CD4-positive, alpha-beta T cell treated with Interleukin-6 for 4 hours (primary cell): ENCODE measurements at regions not wholly inside any gene's neighbourhood (a gene's known extent, or its start where the extent isn't known, plus 50 kb on each side); places are given as distances from the start of the nearest gene placed in this dataset.

Experiments
- DNase-seq: peaks from one replicate; pipeline ENCODE4 v3.0.0-alpha.2; 2020; ENCODE audit warnings: mixed read lengths

DNA sequence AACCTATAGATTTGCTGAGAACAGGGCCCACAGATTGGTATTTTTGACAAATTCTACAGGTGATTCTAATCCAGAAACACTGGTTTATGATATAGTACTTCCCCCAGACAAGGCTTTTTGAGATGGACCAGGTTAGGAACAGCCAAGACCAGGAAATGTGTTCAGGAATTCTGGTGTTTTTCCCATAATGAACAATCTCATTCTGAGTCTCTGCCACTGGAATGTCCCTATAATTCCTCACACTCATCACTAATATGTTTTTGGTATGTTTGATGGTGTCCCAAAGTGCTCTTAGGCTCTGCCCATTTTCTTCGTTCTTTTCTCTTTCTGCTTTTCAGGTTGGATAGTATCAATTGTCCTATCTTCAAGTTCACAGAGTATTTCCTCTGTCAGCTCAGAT lies 107.2 kb upstream of the IGFBP3 start:
- DNase-seq = no peak

DNA sequence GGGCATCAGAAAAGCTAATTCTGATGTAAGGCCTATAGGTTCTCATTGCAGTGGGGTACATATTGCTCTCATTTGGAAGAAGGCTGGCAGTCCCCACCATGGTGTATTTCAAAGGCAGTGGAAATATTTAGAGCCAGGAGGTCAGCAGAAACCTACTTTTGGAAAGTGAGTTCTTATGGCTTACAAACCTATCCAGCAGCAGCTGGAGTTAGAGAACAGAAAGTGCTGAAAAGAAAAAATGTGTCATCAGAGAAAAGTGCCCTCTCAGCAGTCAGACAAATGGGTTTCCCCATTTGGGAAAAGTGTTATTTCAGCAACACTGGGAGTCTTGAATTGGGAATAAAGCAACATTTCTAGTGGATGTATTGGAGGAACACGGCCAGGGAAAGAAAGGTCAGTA lies 105.7 kb upstream of the IGFBP3 start:
- DNase-seq = no peak

DNA sequence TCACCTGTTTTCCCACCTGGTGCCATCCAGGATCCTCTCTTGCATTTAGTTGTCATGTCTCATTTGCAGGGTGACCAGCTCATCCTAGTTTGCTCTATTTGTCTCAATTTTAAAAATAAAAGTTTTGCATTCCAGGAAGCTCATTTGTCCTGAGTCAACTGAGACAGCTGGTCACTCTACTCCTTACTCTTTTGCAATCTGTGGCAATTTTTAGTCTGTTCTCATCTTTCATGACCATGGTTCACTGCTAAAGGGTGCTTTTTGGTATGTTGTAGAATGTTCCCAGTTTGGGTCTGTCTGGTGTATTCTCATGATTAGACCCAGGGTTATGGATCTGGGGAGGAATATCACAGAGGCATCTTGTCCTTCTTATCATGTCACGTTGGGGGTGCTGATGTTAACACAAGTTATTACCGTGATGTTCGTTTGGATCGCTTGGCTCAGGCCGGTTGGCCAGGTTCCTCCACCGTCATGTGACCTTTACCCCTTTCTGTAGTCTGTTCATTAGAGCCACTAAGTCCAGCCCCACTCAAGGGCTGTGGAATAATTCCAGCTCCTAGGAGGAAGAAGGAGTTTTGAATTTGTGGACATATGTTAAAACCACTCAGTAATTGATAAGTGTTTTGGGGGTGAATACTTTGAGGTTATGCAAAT lies 103.3 kb upstream of the IGFBP3 start:
- DNase-seq = no peak

DNA sequence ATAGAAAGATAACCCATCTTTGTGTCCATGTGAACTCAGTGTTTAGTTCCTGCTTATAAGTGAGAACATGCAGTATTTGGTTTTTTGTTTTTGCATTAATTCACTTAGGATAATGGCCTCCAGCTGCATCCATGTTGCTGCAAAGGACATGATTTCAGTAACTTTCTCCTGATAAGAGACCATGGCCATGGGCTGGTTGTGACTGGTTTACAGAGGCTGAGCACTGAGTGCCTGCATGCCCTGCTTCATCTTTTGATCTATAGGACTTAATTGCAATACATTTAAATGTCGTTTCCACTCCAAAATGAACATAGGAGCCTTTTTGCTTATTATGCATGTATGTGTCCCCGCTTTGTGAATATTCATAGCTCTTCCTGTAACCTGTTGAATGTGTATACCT lies 101.3 kb upstream of the IGFBP3 start:
- no peak for DNase-seq

DNA sequence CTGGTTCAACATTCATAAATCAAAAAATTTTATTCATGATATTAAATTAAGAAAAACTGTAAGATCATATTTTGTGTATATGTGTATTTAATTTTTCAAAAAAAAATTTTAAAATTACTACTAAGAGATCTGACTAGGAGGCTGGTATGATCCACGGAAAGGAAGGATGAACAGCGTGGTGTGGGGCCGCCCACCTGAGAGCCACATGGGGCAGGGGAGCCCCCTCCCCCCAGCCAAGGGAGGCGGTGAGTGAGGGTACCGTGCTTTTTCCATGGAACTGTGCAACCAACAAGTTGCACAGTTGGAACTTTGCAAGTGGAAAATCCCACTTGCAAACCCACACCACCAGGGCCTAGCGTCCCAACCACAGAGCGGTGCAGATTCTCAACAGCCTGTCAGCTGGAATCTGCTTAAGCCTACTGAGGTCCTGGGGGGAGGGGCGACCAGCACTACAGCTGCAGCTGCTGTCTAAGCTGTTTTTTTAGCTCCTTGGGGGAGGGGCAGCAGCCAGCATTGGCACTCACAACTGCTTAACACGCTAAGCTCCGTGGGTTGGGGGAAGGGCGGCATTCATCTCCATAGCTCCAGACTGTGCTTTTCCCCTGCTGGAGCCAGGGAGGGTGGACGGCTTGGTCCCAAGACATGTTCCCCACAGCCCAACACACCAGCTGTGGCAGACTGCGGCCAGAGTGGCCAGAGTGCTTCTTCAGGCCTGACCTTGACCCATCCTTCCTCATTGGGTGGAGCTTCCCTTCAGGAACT lies 94.2 kb upstream of the IGFBP3 start:
- DNase-seq = no peak

DNA sequence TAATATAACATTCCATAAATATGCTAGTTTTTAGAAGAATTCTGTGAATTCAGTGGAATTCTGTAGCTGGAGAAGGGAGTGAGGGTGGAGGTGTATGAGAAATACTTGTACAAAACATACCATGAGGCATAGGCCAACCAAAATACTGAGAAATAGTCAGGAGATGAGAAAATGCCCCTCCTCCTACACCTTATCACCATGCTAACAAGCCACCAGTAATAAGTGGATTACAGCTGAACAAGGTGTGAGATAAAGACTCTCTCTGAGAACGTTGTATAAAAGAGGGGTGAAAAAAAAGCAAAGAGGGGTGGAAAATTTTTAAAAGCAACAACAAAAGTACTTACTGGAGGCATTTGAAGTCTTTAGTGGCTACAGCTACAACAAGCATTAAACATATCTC lies 90.4 kb upstream of the IGFBP3 start:
- DNase-seq = no peak

DNA sequence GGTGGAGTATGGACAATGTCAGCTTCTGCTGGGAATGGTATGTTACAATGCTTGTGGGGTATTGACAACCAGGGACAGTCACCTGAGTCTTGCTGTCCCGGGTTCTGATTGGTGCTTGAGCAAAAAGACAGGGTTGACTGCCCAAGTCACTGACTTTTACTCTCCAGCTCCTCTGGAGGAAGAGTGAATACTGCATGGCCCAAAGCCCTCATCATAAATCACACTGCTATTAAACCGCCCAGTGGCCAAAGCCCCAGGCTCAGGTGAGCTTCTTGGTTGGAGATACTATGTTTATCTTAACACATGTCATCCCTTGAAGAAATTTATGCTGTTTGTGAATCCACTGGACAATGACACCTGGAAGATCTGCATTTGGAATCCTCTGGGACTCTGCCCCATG lies 90.0 kb upstream of the IGFBP3 start:
- DNase-seq = no peak

DNA sequence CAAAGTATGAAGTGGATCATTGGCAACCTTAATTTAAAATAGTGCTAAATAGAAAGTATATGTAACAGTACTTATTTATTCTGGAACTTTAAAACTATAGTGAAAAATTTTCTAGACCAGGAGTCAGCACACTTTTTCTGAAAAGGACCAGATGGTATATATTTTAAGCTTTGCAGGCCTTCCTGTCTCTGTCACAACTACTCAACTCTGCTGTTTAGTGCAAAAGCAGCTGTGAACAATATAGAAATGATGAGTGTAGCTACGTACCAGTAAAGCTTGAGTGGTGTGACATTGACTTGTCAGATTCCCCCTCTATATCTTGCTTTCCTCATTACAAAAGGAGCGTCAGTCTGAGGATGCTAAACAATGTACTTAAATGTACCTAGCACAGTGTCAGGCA lies 88.1 kb upstream of the IGFBP3 start:
- no peak for DNase-seq

DNA sequence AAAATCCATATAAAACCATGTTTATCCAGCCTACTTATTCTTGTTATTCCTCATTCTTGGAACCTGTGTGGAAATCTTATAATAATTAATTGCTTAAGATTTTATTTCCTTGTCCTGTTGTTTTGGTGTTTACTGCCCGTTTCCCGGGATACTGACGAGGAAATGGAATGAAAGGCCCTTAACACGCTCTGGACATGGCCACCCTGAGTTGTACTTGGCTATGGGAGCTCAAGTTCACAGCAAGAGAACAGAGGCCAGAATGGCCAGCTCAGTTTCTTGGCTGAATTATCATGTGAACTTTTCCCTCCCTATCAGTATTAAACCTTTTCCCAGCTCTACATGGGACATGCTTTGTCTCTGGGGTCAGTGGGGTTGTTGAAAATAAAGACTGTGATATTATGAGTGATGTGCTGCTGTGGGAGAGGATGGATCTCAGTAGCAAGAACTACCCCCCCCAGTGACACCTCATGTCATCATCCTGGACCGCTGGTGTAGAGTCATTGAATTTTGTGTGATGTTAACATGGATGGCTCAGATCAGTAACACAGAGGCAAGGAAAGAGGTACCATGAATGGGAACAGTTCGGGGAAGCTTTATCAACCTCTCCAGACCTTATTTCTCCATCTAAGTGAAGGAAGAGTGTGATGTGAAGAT lies 87.0 kb upstream of the IGFBP3 start:
- no peak for DNase-seq

DNA sequence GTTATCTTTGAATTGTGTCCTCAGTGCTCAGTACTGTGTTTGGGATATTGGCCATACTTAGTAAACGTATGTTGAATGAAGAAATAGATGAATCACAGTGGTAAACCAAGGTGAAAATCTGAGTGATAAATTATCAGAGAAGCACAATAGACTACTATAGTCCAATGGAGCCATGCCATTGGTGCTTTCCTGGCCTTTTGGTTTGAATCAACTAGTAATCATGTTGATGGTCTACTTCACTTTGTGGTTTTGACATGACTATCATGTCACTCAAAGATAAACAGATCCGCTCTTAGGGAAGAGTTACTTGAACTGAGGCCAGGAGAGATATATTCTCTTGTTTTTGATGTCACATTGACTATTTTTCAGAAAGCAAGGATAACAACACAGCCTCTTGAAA lies 86.1 kb upstream of the IGFBP3 start:
- no peak for DNase-seq

DNA sequence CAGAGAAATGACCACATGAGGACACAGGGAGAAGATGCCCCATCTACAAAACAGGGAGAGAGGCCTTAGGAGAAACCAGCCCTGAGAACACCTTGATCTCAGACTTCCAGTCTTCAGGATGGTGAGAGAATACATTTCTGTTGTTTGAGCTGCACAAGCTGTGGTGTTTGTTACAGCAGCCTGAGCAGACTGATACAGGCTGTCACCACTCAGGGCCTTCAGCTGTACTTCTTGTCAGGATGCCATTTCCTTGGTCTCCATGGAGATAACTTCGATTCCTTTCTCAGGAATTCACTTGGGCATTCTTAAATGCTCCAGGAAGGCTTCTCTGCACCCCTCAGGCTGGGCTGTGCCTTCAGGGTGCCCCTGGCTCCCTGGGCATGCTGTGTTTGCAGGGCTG lies 85.7 kb upstream of the IGFBP3 start:
- DNase-seq = no peak

DNA sequence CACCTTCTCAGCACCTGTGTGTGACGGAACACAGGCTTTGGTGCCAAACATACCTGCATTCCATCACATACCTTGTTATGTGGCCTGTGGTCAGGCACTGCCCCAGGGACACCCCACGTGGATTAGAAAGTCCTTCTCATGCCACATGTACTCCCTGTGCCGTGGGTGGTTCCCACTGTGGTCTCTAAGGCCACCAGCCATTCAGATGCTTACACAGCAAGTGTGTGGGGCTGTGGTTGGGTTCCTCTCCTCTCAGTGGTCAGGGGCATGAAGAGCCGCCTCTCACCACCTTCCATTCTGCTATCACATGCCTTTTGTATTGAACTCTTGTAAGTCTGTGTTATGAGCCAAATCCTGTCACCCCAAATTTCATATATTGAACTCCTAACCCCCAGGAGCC lies 85.1 kb upstream of the IGFBP3 start:
- DNase-seq = no peak

DNA sequence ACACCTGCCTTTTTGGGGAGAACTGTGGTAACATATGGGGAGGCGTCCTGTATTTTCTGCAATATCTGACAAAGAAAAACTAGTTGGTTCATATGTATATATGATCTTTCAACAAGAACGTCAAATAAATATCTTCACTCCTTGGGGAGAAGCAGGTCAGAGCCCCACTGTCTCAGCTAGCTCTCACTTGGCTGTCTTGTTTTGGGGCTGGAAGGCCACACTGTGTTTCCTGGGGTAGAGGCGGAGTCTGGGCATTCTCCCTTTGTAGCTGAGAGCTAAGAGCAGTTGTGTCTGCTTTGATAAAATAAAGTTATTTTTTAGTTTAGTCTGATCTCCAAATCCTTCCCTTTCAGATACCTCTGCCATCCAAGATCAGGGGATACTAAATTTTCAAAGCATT lies 83.9 kb upstream of the IGFBP3 start:
- DNase-seq = no peak

DNA sequence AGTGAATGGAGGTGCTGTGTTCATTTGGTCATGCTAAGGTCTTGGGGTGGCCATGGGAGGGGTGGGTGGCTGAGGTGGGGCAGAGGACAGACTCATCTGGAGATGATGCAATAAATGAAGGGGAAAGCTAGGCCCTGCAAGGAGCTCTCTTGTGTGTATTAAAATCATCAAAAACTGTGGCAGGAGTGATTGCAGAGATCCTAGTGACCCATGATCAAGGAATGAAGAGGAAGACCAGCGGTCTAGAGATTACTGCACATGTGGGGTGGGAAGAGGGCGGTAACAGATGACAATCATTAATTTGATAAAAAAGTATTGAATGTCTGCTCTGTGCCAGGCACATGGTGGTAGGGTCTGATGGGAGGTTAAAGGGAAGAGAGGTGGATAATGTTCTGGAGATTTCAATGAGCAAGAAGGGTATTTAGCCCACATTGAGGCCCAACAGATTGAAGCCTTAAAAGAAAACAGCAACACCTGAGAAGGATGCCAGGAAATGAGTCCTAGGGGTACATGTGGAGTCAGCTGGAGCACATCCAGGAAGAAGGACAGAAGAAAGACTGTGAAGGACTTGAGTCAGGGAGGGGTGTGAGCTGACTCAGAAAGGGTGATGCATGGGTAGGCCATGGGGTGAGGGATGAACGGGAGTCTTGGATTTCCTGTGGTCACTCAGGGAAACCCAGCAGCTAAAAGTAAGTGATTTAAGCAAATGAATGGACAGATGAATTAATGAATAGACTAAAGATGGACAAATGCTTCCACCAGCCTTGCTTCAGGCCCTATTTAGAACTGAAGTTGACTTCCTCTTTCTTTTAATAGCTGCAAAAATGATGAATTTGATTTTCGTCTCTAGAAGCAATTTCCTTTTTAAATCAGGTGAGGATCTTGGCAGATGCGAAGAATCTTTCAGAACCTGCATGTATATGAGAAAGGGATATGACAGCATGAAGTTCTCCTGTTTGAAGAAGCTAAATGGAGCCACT lies 83.1 kb upstream of the IGFBP3 start:
- DNase-seq = no peak

DNA sequence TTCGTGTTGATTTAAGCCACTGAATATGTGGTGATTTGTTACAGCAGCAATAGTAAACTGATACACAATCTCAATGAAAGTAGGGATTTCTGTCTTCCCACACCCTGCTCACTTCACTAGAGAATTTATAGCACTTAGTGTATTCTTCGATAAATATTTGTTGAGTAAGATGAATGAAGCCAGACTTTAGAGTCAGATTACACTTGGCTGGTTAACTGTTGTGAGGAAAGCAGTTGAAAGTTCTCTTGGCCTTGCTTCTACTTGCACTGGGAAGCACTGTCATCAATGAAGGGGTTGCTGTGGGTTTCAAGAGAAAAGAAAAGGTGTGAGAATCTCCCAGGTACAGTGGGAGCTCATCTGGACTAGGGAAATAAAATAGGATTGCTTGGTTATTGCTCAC lies 82.1 kb upstream of the IGFBP3 start:
- DNase-seq = no peak

DNA sequence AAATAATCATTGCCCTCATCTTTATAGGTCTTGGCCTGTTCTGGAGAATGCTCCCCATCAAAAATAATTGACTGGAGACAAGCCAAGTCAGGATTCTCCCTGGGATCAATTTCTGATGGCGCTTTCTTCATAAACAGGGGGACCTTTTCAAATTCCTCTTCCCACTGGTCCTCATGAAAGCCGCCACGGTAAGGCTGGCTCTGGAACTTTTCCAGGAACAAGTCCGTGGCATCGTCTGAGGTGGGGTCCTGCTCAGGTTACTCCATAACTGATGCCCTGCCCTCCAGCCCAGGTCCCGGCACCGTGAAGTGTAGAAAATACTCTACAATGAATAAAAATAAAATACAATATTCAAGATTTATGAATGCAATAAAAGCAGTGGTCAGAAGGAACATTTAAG lies 79.4 kb upstream of the IGFBP3 start:
- DNase-seq = no peak

DNA sequence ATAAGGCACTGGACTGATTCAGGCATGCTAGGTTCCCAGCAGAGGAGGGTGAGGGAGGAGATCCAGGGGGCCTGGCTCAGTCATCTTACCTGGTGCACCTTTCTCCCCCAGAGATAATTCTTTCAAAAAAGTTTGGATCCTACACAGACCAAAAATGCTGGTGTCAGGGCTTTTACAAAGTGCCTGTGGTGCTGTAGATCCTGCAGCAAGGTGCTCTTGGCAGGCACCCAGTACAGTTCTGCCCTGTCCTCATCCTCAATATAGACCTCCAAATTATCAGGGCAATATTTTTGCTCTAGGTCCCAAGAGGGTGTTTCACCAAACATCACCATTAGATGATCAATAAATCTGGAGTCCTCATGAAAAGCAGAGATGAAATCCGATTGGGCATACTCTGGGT lies 78.5 kb upstream of the IGFBP3 start:
- no peak for DNase-seq

DNA sequence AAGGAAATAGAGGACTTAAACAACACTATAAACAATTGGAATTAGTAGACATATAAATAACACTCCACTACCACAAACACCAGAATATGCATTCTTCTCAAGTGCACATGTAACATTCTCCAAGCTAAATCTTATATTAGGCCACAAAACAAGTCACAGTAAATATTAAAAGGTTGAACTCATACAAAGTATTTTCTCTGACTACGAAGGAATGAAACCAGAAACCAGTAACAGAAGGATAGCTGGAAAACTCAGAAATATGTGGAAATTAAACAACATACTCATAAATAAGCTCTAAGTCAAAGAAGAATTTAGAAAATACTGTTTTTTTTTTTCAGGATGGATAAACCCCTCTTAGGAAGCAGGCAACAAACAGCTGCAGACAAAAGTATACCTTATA lies 77.4 kb upstream of the IGFBP3 start:
- no peak for DNase-seq

DNA sequence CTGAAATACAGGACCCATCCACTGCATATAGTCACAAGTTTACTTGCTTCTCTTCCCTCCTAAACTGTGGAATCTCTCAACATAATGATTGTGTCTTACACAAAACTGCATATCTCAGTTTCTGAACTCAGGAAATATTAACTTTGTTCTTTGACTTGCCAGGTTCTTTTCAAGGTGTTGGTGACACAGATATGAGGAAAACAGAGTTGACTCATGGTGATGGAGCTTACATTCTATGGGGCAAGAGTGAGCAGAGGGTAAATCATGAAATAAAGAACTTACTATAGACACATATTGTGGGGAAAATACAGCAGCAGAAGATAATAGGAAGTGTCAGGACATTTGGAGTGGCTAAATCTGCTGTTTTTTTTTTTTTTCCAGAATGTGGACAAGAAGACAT lies 72.5 kb upstream of the IGFBP3 start:
- no peak for DNase-seq

DNA sequence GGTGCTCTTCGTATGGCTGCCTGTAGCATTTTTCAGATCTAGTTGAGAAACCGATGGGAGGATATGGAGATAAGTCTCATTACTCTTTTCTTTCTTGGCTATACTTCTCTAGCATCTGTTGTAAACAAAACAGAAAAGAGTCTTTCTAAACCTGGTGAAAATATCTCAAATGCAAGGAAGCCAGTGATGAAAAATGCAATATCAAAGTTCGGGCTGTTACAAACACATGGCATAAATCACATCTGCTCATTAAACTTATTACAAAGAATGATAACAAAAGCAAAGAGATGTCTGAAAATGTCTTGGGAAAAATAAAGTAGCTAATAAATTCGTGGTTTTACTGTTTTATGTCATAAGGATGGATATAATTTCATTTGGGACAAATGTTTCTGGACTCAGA lies 71.8 kb upstream of the IGFBP3 start:
- DNase-seq = no peak

DNA sequence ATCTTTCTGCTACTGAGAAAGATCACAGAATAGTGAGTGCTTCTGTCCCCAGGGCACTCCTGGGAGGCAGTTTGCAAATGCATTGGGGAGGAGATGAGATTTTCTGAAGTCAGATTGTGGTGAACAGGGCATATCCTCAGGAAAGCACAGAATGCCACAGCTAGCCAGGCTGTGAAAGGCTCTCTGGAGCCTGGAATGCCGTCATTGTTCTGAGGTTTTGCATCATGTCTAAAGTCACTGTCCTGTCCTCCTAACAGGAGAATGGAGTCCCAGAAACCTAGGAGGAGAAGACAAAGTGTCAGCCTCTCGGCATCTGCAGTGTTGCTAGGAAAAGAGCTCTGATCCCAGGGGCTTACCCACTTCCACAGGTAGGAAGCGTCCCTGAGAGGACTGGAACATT lies 69.2 kb upstream of the IGFBP3 start:
- no peak for DNase-seq

DNA sequence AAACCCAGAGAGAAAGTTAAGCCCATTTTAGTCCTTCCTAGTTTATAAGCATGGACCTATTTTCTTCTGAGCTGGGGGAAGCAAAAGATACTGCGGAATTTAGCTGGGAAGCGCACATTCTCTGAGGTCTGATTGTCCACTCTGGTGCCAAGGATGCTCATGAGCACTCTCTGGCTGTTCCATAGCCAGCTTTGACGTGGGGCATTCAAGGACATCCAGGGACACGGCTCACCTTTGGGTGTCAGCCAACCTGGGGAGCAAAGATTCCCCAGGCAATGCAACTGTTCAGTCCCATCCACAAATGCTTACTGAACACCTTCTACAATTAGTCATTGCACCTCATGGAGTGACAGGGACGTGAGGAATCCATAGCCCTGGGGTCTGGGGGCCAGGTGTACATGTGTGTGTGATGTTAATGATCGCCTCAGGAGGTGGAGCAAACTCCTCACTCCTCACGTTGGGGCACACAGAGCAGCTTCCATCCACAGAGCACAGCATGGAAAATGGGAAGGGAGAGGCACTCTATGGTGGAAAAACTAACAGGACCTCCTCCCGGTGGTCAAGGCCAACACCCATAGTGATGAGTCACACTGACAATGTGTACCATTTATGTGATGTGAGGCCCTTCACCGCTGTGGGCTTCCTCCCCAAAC lies 67.5 kb upstream of the IGFBP3 start:
- DNase-seq = no peak
